Calu3 (cell line): ENCODE measurements at regions not wholly inside any gene's neighbourhood (a gene's known extent, or its start where the extent isn't known, plus 50 kb on each side); places are given as distances from the start of the nearest gene placed in this dataset.

Source experiments
- BruUV-seq: library from RNA; stranded (reverse); fragments of 400-500 nt; replicated peaks from 2 replicates; lab custom pipeline; 2021; lab: Mats Ljungman, UMichigan
- CTCF ChIA-PET: fragments of 300-600 bp; sonication (Branson Sonifier 250); formaldehyde crosslinking; loops from one replicate; lab custom pipeline; 2022; ENCODE audit warnings: antibody characterized with exemption; lab: Charles Lee
- DNase-seq: peaks from one replicate; pipeline ENCODE4 v3.0.0; 2022
- H3K27ac Mint-ChIP-seq: one replicate; pipeline ENCODE4 v1.8.0; 2022; ENCODE audit warnings: mixed read lengths; ENCODE audit not compliant: unreplicated experiment
- H3K27me3 Mint-ChIP-seq: one replicate; pipeline ENCODE4 v1.8.0; 2022; ENCODE audit warnings: mixed read lengths; ENCODE audit not compliant: unreplicated experiment
- H3K36me3 Mint-ChIP-seq: one replicate; pipeline ENCODE4 v1.8.0; 2022; ENCODE audit warnings: mild to moderate bottlenecking, moderate library complexity, mixed read lengths; ENCODE audit not compliant: insufficient read depth, unreplicated experiment
- H3K4me1 Mint-ChIP-seq: one replicate; pipeline ENCODE4 v1.8.0; 2022; ENCODE audit warnings: mild to moderate bottlenecking, low read depth, mixed read lengths; ENCODE audit not compliant: unreplicated experiment
- H3K4me3 Mint-ChIP-seq: one replicate; pipeline ENCODE4 v1.8.0; 2022; ENCODE audit warnings: mild to moderate bottlenecking, low read depth, moderate library complexity, mixed read lengths; ENCODE audit not compliant: unreplicated experiment
- H3K9me3 Mint-ChIP-seq: one replicate; pipeline ENCODE4 v1.8.0; 2022; ENCODE audit warnings: low read depth, mixed read lengths; ENCODE audit not compliant: unreplicated experiment
- intact Hi-C: fragments of 100-400 bp; cut with micrococcal nuclease; formaldehyde crosslinking; loops from one replicate; pipeline ENCODE4 v1.10.0; 2022; ENCODE audit not compliant: unreplicated experiment
- TF ChIP-seq, protein P1 (sequence below): fragments of 200-600 bp; IDR thresholded peaks from one replicate; pipeline ENCODE4 v1.8.0; 2022; ENCODE audit warnings: antibody characterized with exemption; ENCODE audit not compliant: unreplicated experiment

DNA sequence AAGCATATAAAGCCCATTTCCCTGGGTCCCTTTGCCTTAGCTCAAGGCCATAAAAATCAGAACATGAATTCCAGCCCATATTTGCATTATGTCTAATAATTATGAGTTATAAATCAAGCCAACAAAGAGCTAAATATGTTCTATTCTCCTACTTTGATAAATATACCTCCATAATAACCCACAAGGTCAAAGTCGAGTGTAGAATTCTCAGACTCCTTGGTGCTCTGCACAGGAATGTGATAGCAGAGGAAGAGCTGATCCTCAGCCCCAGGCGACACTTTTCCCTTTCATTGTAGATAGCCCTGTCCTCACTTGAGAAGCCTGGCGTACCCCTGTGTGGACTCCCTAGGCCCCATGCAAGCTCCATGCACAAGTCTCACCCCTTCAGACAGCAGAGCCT lies 85.6 kb downstream of the CASP3 start:
- BruUV-seq = no TSS peak
- TF ChIP-seq, protein P1, sequence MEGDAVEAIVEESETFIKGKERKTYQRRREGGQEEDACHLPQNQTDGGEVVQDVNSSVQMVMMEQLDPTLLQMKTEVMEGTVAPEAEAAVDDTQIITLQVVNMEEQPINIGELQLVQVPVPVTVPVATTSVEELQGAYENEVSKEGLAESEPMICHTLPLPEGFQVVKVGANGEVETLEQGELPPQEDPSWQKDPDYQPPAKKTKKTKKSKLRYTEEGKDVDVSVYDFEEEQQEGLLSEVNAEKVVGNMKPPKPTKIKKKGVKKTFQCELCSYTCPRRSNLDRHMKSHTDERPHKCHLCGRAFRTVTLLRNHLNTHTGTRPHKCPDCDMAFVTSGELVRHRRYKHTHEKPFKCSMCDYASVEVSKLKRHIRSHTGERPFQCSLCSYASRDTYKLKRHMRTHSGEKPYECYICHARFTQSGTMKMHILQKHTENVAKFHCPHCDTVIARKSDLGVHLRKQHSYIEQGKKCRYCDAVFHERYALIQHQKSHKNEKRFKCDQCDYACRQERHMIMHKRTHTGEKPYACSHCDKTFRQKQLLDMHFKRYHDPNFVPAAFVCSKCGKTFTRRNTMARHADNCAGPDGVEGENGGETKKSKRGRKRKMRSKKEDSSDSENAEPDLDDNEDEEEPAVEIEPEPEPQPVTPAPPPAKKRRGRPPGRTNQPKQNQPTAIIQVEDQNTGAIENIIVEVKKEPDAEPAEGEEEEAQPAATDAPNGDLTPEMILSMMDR = no peak
- Mint-ChIP-seq H3K27ac (no peak overlapping the region), H3K4me3 (no peak overlapping the region), H3K4me1 (no peaks in the 10 kb centered on the region), H3K9me3 (no peaks in the 10 kb centered on the region), H3K27me3 (no peaks in the 10 kb centered on the region), H3K36me3 (no peaks in the 10 kb centered on the region)
- intact Hi-C loops = no loop called here
- no peak for DNase-seq
- CTCF ChIA-PET = no interaction called here

- Mint-ChIP-seq H3K4me1 (no peaks in the 10 kb centered on the region), H3K4me3 (no peak overlapping the region), H3K27me3 (no peaks in the 10 kb centered on the region), H3K27ac (no peak overlapping the region), H3K36me3 (no peaks in the 10 kb centered on the region), H3K9me3 (no peaks in the 10 kb centered on the region)
- intact Hi-C loops = no loop called here
- BruUV-seq = no TSS peak
- TF ChIP-seq, protein P1 = no peak
- CTCF ChIA-PET = no interaction called here
- no peak for DNase-seq
Measured at GRCh38 chr4:184558996-184559395, 84.6 kb upstream of the IRF2 start.

DNA sequence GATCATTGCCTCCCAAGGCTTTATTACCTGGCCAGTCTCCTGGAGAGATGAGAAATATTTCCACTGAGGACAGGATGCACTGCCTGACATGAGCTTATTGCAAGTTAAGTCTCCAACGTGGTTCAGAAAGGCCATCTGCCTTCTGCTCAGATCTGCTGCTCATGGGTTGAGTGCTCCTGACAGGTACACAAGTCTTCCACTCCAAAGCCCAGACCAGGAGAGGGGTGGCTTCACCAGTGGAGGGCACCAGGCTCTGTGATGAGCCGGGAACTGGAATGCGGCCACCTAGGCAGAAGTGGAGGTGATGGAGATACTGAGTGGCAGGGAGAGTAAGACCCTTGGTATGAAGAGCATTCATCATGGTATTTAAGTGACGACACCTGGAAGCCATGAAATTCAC lies 79.5 kb upstream of the IRF2 start:
- H3K9me3 Mint-ChIP-seq = no peaks in the 10 kb centered on the region
- DNase-seq = no peak
- BruUV-seq = no TSS peak
- no peaks in the 10 kb centered on the region for H3K27me3 Mint-ChIP-seq
- no peak overlapping the region for H3K27ac Mint-ChIP-seq
- intact Hi-C loops = no loop called here
- peaks cover 5% of the 10 kb centered on the region for H3K36me3 Mint-ChIP-seq
- TF ChIP-seq, protein P1 = no peak
- CTCF ChIA-PET = no interaction called here
- H3K4me3 Mint-ChIP-seq = no peak overlapping the region
- no peaks in the 10 kb centered on the region for H3K4me1 Mint-ChIP-seq

GRCh38 chr4:184550476-184550875 lies 76.1 kb upstream of the IRF2 start:
- Mint-ChIP-seq H3K36me3 (peaks cover 12% of the 10 kb centered on the region), H3K4me3 (no peak overlapping the region), H3K9me3 (no peaks in the 10 kb centered on the region), H3K27ac (no peak overlapping the region), H3K27me3 (no peaks in the 10 kb centered on the region), H3K4me1 (no peaks in the 10 kb centered on the region)
- TF ChIP-seq, protein P1 = no peak
- intact Hi-C loops = no loop called here
- CTCF ChIA-PET = no interaction called here
- no peak for DNase-seq
- BruUV-seq = no TSS peak
